CD4-positive, alpha-beta T cell treated with Interleukin-1 beta for 1 hour (primary cell): ENCODE measurements at regions not wholly inside any gene's neighbourhood (a gene's known extent, or its start where the extent isn't known, plus 50 kb on each side); places are given as distances from the start of the nearest gene placed in this dataset.

Experiments
- DNase-seq, 2 donors: peaks; one replicate each; pipeline ENCODE4 v3.0.0-alpha.2; 2020 to 2022

DNA sequence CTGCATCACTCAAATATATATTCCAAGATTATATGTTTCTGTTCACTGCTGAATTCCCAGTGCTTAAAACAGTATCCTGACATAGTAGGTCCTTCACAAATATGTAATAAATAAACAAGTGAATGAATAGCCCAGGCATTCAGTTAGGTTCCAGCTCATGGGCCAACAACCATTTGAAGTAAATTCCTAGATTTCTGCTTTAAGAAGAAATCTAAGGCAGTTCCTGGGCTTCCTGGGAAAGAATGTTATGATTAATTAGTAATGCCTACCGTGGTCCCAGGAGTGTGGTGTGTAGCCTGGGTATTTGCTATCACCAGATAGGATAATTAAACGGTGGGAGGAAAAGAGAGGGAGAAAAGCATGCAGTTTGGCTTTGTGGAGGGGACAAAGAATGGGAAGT is 576.8 kb downstream of the SOX6 start:
- no peak for DNase-seq

DNA sequence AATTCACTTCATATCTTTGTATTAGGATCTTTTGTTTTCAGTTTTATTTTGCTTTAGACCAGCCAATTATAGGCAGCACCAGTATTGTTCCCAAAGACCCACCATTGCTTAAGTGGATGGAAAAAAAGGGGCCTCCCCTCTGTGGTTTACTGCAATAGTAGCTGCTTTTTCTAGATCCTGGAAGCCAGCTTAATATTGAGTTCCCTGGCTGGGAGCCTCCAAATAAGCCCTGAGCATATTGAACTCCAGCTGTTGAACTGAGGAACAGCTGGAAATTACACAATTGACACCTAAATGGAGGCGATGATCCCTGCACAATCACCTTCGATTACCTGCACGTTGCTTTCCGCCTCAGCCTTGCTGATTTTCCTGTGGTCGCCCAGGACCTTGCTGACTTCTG is 576.0 kb downstream of the SOX6 start:
- DNase-seq = no peak

DNA sequence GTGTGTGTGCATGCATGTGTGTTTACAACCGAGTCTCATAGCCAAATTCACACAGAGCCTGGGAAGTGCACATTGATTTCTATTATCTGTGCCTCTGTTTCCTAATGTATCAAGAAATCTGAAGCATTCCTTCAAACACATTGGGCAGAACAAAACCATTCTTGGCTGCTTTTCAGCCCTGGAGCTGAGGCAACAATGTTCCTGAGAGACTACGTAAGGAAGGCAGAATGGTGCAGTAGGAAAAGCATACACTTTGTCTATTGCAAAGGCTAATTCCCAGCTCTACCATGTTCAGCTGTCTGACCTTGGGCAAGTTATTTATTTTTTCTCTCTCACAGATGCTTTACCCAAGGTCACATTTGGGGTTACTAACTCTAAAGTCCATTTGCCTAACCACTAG is 575.5 kb downstream of the SOX6 start:
- DNase-seq = no peak

DNA sequence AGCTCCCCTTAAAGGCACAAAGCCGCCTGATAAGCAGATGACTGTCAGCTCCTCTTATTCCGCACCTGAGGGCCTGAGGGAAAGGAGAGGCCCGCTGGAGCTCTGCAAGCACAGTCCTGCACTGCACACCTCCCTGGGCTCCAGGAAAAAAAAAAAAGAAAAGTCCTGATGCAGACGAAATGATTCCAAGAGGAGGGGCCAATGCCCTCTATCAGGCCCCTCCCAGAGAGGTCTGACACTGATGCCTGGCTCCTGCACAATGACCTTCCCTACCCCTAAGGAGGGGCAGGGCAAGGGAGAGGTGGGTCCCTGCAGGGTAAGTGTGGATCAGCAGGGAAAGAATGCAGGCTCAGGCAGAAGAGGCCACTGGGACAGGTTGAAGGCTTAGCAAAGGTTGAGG is 572.7 kb downstream of the SOX6 start:
- no peak for DNase-seq

- no peak for DNase-seq
These were observed 563.0 kb downstream of the SOX6 start for GRCh38 chr11:15793043-15793996.

DNA sequence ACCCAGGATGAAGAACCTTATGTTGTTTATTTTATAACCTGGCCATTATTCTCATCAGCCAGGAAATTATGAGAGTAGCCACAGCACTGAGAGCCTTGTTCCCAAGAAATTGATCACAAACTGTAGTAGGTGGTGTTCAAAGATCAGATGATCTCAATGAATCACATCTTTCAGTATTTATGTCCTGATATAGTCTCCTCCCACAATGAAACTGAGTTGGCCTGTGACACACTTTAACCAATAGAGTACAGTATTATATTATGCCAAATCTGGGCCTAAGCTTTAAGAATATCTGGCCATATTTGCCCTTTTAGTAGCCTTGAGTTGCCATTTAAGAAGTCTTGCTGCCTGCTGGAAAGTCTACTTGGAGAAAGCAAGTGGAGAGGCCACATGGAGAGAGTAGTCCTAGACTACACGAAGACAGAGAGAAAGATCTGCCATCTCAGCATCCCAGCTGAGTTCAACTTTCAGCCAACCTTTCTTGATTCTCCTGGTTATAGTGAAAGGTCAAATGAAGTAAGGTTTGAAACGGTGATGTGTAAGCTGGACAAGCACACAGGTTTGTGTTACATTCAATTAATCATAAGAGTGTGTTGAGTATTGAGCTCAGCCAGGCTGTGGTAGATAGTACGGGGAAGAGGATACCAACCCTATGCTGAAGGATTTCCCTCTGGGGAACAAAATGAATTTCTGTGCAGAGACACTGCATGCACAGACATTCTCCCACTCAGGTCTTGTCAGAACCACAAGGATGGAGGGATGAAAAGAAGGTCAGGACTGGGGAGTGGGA is 561.8 kb downstream of the SOX6 start:
- no peak for DNase-seq

DNA sequence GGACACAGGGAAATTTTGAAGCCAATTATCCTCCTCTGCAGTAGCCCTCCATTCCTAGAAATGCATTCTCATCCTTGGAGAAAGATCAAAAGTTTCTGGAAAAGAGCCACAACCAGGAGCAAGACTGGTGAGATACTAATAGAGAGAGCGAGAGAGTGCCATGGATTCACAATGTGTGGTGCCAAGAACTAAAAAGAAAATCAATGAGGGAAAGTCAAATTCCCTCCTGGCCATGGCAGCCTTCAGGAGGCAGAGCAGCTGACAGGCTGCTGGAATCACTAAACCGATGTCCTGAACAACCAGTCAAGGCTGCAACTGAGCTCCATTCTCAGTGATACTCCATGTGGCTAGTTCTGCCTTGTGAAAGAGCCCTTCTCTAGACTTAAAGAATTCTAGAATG is 561.0 kb downstream of the SOX6 start:
- DNase-seq = no peak

DNA sequence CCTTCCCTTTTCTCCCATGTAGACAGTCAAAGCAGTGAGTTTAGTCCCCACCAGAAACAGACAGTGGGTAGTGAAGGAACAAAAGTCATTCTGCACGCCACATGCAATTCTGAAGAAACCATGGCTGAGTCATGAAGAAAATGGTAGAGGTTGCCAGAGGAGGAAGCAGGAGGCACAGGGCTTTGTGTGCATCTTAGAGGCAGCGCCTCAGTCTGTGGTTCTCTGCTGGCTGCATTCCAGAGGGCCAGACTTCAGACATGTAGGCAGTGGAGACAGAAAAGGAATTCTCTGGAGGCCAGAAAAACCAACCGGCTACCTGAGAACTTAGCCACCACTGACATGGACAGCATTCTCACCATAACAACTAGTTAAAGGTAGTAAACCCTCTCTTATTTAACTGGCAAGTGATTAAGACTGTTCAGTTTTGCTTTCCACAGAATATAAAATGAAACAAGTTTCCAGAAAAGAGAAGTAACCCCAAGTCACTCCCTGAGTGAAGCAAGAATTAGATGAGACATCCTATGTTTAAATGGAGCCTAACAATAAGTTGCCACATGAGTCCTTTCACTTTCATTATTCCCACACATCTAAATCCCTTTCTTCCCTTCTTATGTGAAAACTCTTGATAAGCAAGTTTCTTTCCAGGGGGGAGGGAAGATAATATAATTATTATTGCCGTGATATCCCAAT is 556.1 kb downstream of the SOX6 start:
- peak in 1 of 2 donors; percentile 46 for DNase-seq

GRCh38 chr11:15801126-15801525 is 555.2 kb downstream of the SOX6 start:
- DNase-seq = no peak

GRCh38 chr11:15801616-15802015 is 554.7 kb downstream of the SOX6 start:
- DNase-seq = no peak

DNA sequence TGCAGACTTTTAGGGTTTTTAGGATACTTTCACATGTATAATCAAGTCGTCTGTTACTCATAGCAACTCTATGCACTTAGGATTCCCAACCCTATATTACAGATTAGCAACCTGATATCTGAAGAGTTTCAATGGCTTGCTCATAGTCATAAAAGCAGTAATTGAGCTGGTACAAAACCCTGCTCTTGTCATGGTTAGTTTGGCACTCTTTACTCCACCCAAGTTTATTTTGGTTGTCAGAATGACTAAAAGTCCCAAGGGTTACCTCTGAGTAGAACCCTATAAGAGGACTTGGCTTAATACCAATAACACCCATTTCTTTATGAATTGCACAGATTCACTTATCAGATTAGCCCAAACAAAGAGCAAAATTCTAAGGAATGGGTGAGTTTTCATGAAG is 550.6 kb downstream of the SOX6 start:
- DNase-seq = no peak

GRCh38 chr11:15806217-15806616 is 550.1 kb downstream of the SOX6 start:
- no peak for DNase-seq

DNA sequence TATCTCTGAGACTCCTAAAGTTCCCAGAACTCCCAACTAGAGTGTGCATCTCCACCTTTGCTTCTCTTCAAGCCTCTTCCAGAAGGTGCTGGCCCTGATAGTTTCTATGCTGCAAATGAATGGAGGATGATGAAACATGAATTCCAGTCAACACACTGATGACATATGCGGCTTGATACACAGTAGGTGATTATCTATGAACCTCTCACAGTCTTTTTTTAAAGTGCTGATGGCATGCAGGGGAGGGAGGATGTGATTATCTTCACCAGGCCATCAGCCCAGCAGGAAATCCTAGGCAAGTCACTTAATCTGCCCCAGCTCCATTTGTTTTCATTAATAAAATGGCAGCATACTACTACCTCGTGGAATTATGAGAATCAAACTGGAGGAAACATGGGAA is 548.5 kb downstream of the SOX6 start:
- no peak for DNase-seq

DNA sequence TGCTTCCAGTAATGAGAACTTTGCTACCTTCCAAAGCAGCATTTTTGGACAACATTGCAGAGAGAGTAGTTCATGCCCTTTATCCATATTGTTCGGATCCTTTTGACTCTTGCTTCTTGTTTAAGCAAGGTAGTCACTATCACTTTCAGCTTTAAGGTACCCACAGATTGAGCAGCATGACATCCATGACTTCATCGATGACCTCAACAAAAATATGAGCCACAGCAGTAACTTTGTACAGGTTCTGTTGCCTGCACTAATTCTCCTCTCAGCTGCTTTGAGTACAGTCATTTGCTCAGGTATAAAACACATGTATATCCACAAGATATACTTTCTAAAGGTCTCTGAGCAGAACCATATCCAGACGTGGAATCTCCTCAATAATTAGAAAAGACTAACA is 546.3 kb downstream of the SOX6 start:
- DNase-seq = no peak

- DNase-seq = no peak
These were observed 545.8 kb downstream of the SOX6 start for GRCh38 chr11:15810525-15810924.

DNA sequence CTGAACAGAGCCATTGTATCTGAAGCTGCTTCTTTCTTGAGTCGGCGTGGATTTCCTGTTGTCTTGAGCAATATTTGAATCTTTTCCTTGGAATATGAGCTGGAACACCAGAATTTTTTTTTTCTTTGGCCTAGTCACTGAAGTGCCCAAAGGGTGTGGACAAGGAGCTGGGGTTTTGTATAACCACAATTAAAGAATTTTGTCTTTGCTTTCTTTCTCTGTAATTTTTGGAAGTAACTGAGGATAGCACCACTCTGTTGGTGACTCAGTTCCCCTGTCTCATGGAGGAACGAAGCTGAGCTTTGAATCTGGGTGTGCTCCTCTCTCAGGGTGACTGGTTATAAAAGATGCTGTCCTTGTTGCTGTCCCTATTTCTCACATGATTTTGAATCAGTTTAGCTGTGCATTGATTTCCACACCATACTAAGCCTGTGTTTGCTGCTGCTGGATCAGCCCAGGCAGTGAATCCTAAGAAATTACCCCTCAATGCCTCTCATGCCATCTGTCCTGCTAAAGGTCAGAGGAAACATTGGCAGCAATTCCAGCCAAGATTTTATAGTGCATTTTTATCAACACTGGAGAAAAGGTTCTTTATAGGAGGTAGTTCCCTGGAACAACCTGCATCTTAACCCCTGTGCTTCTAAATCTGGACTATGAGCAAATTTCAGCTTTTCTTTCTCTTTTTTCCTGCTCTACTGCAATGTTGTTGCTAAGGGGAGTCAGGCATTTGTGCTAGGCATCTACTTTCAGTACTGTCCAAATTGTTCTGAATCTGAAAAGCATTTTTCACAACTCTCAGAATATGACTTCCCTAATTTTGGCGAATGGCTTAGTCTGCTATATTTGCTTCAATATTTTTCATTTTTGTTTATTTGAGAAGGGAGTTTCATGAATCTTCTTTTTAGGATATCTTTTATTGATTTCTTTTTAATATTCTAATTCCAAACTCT is 540.8 kb downstream of the SOX6 start:
- no peak for DNase-seq

- peak; percentile 6 to 57 for DNase-seq
These were observed 540.0 kb downstream of the SOX6 start for GRCh38 chr11:15816260-15816871.

DNA sequence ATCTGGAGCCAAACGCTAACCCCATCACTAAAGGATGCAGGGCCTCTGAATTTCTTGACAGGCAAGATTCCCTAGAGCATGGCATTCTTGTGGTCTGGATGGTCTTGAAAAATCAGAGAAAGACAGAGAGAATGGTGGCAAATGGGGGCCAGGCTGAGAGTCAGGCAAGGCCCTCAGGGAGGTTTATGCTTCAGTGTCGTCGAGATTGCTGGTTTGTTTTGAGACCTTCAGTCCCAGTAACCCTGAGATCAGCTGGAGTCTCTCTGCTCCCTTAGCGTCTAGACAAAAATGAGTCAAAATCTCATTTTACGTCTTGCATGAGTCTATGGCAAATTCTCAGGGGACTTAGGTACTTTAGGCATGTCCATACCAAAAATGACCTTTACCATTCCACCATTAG is 539.3 kb downstream of the SOX6 start:
- DNase-seq = no peak

DNA sequence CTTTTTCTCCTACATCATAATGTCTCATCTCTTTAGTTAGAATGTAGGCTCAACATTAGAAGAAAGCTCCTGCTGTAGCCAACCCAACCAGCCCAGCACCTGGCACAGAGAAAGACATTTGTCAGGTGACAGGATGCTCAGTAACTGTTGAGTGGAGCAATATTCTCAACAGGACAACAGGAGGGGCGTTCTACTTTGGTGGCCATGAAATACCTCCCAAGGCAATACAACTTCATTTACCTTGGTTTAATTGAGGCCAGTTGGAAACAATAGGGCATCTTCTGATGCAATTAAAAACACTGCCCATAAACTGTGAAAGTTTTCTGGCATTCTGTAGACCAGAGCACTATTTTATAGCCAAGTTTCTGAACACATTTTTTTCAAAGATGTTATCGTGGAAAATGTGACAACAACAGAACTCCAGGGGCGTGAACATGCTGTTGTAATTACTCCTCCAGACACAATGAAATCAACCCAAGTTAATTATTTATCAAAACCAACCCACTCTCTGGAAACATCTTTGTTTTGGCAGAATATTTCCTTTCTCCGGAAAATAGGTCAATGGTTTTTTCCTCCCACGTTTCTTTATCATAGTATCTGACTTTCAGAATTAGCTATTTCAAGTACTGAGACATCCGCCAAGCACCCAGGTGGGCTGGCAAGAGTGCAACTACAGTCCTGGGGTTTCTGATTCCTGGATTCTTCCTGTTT is 538.1 kb downstream of the SOX6 start:
- DNase-seq = no peak

- DNase-seq = peak; percentile 16 to 46
These were observed 536.6 kb downstream of the SOX6 start for GRCh38 chr11:15819679-15820286.

- no peak for DNase-seq
These were observed 534.9 kb downstream of the SOX6 start for GRCh38 chr11:15821451-15821850.
